ENCODE measurements at regions not wholly inside any gene's neighbourhood (a gene's known extent, or its start where the extent isn't known, plus 50 kb on each side); places are given as distances from the start of the nearest gene placed in this dataset.

DNA sequence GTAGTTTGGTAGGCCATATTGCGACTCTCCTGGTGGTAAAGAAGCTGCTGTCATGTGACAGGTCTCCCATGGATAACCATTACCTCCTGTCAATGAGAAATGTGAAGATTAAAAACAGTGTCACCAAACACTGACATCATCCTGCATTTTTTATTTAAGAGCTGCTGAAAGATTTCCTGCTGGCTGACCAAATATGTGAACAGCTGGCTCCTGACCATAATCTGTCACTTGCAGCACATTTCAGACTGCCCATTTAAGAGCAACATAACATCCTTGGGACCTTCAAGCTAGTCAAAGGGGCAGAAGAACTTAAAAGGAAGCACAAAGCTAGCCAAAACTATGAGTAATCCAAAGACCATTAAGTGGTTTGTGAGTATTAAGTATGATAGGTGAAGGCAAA is 288.0 kb downstream of the IZUMO3 start:
- TF ChIP-seq, protein P1, sequence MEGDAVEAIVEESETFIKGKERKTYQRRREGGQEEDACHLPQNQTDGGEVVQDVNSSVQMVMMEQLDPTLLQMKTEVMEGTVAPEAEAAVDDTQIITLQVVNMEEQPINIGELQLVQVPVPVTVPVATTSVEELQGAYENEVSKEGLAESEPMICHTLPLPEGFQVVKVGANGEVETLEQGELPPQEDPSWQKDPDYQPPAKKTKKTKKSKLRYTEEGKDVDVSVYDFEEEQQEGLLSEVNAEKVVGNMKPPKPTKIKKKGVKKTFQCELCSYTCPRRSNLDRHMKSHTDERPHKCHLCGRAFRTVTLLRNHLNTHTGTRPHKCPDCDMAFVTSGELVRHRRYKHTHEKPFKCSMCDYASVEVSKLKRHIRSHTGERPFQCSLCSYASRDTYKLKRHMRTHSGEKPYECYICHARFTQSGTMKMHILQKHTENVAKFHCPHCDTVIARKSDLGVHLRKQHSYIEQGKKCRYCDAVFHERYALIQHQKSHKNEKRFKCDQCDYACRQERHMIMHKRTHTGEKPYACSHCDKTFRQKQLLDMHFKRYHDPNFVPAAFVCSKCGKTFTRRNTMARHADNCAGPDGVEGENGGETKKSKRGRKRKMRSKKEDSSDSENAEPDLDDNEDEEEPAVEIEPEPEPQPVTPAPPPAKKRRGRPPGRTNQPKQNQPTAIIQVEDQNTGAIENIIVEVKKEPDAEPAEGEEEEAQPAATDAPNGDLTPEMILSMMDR (IDR thresholded peaks at IDR 0.05), result no peak
- TF ChIP-seq POLR2A (IDR thresholded peaks at IDR 0.05), result no peak

Data from lower leg skin (tissue), 3 donors.